ENCODE measurements at regions not wholly inside any gene's neighbourhood (a gene's known extent, or its start where the extent isn't known, plus 50 kb on each side); places are given as distances from the start of the nearest gene placed in this dataset.

GRCh38 chr3:21954709-21955108, 203.7 kb upstream of the ZNF385D start:
- ChIA-PET POLR2A (no interaction called here), CTCF (no interaction called here)
- H3K27ac ChIP-seq (ENCODE audit: low read depth in 1 of 2, low read length in 2 of 2) = no peak overlapping the region
- H3K27me3 ChIP-seq (ENCODE audit: control insufficient read depth in 1 of 2, insufficient read depth in 2 of 2, low read length in 2 of 2) = no peaks in the 10 kb centered on the region
- Mint-ChIP-seq H3K4me1 (ENCODE audit: low read depth) (no peaks in the 10 kb centered on the region), H3K36me3 (ENCODE audit: low read depth) (no peaks in the 10 kb centered on the region), H3K9me3 (peaks cover 17% of the 10 kb centered on the region), H3K27me3 (no peaks in the 10 kb centered on the region), H3K27ac (no peak overlapping the region), H3K4me3 (no peak overlapping the region)
- H3K4me1 ChIP-seq (ENCODE audit: insufficient read depth, low read length) = no peaks in the 10 kb centered on the region
- ATAC-seq (ENCODE audit: poor library complexity) (no peak), DNase-seq (no peak)
- no peak for TF ChIP-seq CTCF (IDR thresholded peaks at IDR 0.05)
- H3K4me3 ChIP-seq (ENCODE audit: low read length) = no peak overlapping the region
- intact Hi-C loops (cut with DNase I, micrococcal nuclease) = no loop called here
- peaks cover 0 to 6% of the 10 kb centered on the region in 2 experiments for H3K9me3 ChIP-seq (ENCODE audit: control insufficient read depth in 1 of 2, insufficient read depth in 1 of 2, low read length in 2 of 2)
- no peaks in the 10 kb centered on the region for H3K36me3 ChIP-seq (ENCODE audit: insufficient read depth, low read length)

GRCh38 chr3:21955406-21955805, 204.4 kb upstream of the ZNF385D start:
- Mint-ChIP-seq H3K27ac (no peak overlapping the region), H3K36me3 (ENCODE audit: low read depth) (no peaks in the 10 kb centered on the region), H3K27me3 (no peaks in the 10 kb centered on the region), H3K9me3 (peaks cover 14% of the 10 kb centered on the region), H3K4me3 (no peak overlapping the region), H3K4me1 (ENCODE audit: low read depth) (no peaks in the 10 kb centered on the region)
- Histone ChIP-seq H3K9me3 (ENCODE audit: control insufficient read depth in 1 of 2, insufficient read depth in 1 of 2, low read length in 2 of 2) (peaks cover 0 to 6% of the 10 kb centered on the region in 2 experiments), H3K4me3 (ENCODE audit: low read length) (no peak overlapping the region), H3K27ac (ENCODE audit: low read depth in 1 of 2, low read length in 2 of 2) (no peak overlapping the region), H3K36me3 (ENCODE audit: insufficient read depth, low read length) (no peaks in the 10 kb centered on the region), H3K27me3 (ENCODE audit: control insufficient read depth in 1 of 2, insufficient read depth in 2 of 2, low read length in 2 of 2) (no peaks in the 10 kb centered on the region), H3K4me1 (ENCODE audit: insufficient read depth, low read length) (no peaks in the 10 kb centered on the region)
- TF ChIP-seq CTCF (IDR thresholded peaks at IDR 0.05) = no peak
- ChIA-PET POLR2A (no interaction called here), CTCF (no interaction called here)
- DNase-seq (no peak), ATAC-seq (ENCODE audit: poor library complexity) (no peak)
- intact Hi-C loops (cut with DNase I, micrococcal nuclease) = no loop called here

GRCh38 chr3:21960033-21960432, 209.0 kb upstream of the ZNF385D start:
- Histone ChIP-seq H3K27ac (ENCODE audit: low read depth in 1 of 2, low read length in 2 of 2) (no peak overlapping the region), H3K27me3 (ENCODE audit: control insufficient read depth in 1 of 2, insufficient read depth in 2 of 2, low read length in 2 of 2) (no peaks in the 10 kb centered on the region), H3K4me3 (ENCODE audit: low read length) (no peak overlapping the region), H3K36me3 (ENCODE audit: insufficient read depth, low read length) (no peaks in the 10 kb centered on the region), H3K9me3 (ENCODE audit: control insufficient read depth in 1 of 2, insufficient read depth in 1 of 2, low read length in 2 of 2) (peaks cover 0 to 3% of the 10 kb centered on the region in 2 experiments), H3K4me1 (ENCODE audit: insufficient read depth, low read length) (no peaks in the 10 kb centered on the region)
- intact Hi-C loops (cut with DNase I, micrococcal nuclease) = no loop called here
- ATAC-seq (ENCODE audit: poor library complexity) (no peak), DNase-seq (no peak)
- Mint-ChIP-seq H3K4me3 (no peak overlapping the region), H3K9me3 (peaks cover 5% of the 10 kb centered on the region), H3K27me3 (no peaks in the 10 kb centered on the region), H3K27ac (no peak overlapping the region), H3K4me1 (ENCODE audit: low read depth) (no peaks in the 10 kb centered on the region), H3K36me3 (ENCODE audit: low read depth) (no peaks in the 10 kb centered on the region)
- ChIA-PET POLR2A (no interaction called here), CTCF (no interaction called here)
- TF ChIP-seq CTCF (IDR thresholded peaks at IDR 0.05) = no peak

All from CD4-positive, alpha-beta T cell (primary cell).